ENCODE measurements at regions not wholly inside any gene's neighbourhood (a gene's known extent, or its start where the extent isn't known, plus 50 kb on each side); places are given as distances from the start of the nearest gene placed in this dataset.
A peak's percentile ranks its signal among the peaks of the same experiment; 100 is the strongest.

DNA sequence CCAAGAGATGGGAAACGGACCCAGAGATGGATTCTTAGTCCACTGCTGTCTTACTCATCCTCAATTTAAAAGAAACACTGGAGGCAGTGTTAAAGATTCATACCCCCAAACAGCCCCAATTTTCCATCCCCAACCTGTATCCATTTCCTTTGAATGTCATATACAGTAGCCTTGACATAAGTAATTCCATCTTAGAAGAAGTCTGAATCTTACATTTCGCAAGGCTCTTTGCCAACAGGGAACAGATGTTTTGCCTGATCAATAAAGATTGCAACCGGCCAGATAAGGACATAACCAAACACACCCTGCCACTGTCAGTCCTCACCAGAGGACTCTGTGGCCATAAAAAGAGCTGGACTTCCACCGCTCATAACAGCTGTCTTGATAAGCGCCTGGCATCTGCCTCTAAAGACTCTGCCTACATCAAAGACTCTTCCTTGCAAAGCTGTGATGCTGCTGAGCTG, 59.0 kb upstream of the MED9 start (continued):
- TF ChIP-seq ZNF740 (CRISPR knock-in tag; IDR thresholded peaks at IDR 0.05) (no peak), ZNF740 (tag; IDR thresholded peaks at IDR 0.05) (peak in 1 of 2 experiments; percentile 95; a peak in 2 of 4 replicates), ZNF253 (CRISPR knock-in tag; conservative IDR thresholded peaks at IDR 0.05) (0 out of 2 replicates have a peak, but pooled peaks have one; percentile 29), PBX2 (CRISPR knock-in tag; IDR thresholded peaks at IDR 0.05; ENCODE audit: low read depth) (no peak), PBX2 (tag; conservative IDR thresholded peaks at IDR 0.05; ENCODE audit: low read depth) (no peak; the same call in 1 of the 2 replicates)
- TF ChIP-seq, protein P1, sequence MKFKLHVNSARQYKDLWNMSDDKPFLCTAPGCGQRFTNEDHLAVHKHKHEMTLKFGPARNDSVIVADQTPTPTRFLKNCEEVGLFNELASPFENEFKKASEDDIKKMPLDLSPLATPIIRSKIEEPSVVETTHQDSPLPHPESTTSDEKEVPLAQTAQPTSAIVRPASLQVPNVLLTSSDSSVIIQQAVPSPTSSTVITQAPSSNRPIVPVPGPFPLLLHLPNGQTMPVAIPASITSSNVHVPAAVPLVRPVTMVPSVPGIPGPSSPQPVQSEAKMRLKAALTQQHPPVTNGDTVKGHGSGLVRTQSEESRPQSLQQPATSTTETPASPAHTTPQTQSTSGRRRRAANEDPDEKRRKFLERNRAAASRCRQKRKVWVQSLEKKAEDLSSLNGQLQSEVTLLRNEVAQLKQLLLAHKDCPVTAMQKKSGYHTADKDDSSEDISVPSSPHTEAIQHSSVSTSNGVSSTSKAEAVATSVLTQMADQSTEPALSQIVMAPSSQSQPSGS (CRISPR knock-in tag; IDR thresholded peaks at IDR 0.05) = no peak
